Epithelial cell of esophagus (primary cell): ENCODE measurements at regions not wholly inside any gene's neighbourhood (a gene's known extent, or its start where the extent isn't known, plus 50 kb on each side); places are given as distances from the start of the nearest gene placed in this dataset.
"Not testable (repeated sequence)": the region's sequence is repeated elsewhere in the genome, so short reads cannot be mapped to it uniquely, and the experiment has no call there.

Source experiments
- DNase-seq: peaks from one replicate; pipeline ENCODE4 v3.0.0; 2010; ENCODE audit warnings: low read depth
- H3K4me3 ChIP-seq: 2 replicates; pipeline ENCODE4 v1.5.1; 2011; ENCODE audit warnings: mild to moderate bottlenecking, low read length, control low read depth
- CTCF ChIP-seq: IDR thresholded peaks from 2 replicates; pipeline ENCODE4 v1.5.1; 2011; ENCODE audit warnings: low read depth, mild to moderate bottlenecking, low read length, control low read depth, inconsistent platforms; ENCODE audit not compliant: insufficient read depth; ENCODE audit errors: missing control alignments

DNA sequence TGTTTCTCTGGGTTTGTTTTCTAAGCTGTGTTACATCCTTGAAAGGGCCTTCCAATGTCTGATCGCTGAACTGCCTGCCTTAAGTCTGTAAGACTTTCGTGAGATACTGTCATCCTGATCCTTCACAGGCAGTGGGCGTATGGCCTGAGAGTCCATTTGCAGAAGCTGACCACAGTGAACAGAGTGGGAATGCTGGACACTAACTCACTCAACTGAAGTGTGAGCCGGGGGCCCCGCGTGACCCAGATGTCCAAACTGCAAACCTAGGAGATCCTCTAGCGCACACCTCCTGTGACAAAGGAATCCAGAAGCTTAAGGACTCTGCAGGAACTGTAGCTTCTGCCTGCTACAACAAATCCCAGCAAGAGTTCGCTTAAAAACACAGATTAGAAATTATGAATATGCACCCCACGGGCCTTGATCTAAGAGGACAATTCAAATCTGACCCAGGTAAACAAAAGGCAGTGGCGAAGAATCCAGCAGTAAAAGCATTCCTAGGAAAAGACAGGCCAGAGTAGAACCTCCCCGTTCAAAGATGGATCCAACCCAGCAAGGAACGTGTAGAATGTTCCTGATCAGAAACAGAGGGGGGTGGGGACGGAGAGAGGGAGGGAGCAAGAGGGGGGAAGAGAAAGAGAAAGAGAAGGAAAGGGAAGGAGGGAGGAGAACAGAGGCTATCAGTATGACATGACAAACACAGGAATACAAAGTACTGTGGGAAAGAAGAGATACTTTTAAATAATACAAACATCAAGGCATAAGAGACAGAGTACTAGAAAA lies 135.0 kb upstream of the AFDN start:
- no peak for DNase-seq
- TF ChIP-seq CTCF, result no peak
- no peak overlapping the region for H3K4me3 ChIP-seq

DNA sequence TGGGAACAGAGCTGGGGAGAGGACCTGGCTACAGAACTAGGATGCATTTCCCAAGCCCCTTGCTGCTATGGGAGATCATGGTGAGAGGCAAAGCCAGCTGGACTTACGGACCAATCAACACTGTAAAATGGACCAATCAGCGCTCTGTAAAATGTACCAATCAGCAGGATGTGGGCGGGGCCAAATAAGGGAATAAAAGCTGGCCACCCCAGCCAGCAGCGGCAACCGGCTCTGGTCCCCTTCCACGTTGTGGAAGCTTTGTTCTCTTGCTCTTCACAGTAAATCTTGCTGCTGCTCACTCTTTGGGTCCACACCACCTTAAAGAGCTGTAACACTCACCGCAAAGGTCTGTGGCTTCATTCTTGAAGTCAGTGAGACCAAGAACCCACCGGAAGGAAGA lies 133.2 kb upstream of the AFDN start:
- not testable (repeated sequence) for DNase-seq, H3K4me3 ChIP-seq

DNA sequence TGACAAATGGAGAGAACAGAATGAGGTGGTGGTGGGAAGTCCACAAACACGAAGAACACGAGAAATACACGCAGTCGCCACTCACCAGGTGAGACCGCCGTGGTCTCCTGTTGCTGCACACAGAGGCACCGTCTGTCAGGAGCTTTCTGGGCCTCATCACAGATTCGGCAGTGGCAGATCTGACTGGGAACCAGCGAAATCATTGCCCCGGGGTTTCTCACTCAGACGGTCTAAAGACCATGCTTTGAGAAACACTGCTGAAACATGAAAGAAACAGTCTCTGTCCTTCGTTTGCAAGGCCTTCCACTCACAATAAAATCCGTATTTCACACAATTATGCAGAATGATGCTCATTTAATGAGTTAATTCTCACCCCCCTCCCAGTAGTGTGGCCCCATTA lies 130.9 kb upstream of the AFDN start:
- TF ChIP-seq CTCF, result no peak
- no peak for DNase-seq
- no peak overlapping the region for H3K4me3 ChIP-seq

- no peak for DNase-seq
- no peak overlapping the region for H3K4me3 ChIP-seq
- no peak for TF ChIP-seq CTCF
Measured at GRCh38 chr6:167696296-167696695, 130.4 kb upstream of the AFDN start.

DNA sequence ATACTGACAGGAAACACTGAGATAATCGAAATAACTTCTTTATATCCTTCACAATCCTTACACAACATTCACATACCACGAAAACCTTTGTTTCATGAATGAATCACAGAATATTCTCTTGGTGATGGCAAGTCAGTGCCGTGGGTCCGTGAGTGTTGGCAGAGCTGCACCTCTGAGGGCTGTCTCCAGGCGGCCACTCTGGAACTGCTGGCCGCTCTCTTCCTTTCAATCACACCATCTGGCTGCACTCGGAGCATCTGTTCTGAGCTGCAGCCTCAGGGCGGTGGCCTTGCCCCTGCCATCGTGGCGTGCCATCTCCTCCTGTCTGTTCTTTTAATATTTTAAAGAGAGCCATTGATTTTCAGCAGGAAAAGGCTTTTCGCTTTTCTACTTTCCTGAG lies 129.4 kb upstream of the AFDN start:
- TF ChIP-seq CTCF, result no peak
- peak; percentile 28 for DNase-seq
- no peak overlapping the region for H3K4me3 ChIP-seq

- no peak overlapping the region for H3K4me3 ChIP-seq
- TF ChIP-seq CTCF, result no peak
- DNase-seq, result no peak
Measured at GRCh38 chr6:167698540-167698939, 128.2 kb upstream of the AFDN start.

DNA sequence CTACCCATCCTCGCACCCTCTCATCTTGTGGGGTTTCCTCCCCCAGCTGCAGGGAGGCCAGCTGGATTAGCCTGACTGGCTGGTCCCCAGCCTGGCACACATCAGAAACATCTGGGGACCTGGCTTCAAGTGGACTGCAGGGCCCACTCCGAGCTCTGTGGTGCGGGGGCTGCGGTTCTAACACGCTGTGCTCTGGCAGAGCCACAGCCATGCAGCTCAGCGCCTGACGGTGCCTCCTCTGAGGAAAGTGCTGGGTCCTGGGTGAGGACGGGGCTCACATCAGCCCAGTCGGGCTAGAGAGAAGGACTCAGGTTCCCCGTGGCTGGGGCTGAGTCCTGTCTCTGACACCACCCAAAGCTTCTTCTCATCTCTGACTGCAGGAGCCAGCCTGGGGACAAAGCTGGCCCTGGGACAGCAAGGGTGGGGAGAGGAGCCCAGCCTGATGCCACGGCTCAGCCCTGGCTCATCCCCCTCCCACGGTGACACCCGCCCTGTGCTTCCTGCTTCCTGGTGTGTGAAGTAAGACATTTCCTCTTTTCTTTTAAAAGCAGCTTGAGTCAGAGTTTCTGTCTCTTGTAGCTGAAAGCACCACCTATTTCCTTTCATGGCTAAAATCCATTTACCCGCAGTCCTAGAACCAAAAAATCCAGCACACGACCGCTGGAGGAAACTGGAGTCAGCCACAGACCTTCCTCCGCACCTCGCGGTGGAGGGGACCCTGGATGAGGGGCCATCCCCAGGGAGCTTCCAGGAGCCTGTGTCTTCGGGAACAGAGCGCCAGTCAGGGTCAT lies 127.4 kb upstream of the AFDN start:
- DNase-seq, result peak; percentile 50
- H3K4me3 ChIP-seq, result no peak overlapping the region
- no peak for TF ChIP-seq CTCF
